Right lobe of liver (tissue), 4 donors: ENCODE measurements at regions not wholly inside any gene's neighbourhood (a gene's known extent, or its start where the extent isn't known, plus 50 kb on each side); places are given as distances from the start of the nearest gene placed in this dataset.
"Not testable (repeated sequence)": the region's sequence is repeated elsewhere in the genome, so short reads cannot be mapped to it uniquely, and the experiment has no call there.

Experiments used
- CTCF ChIP-seq, 4 donors: fragments of 200-600 bp in 3 of 4; fragments of 450-650 bp in 1 of 4; IDR thresholded peaks; one replicate each; pipeline versions ENCODE4 v1.5.1 to v1.8.0; 2016 to 2022; ENCODE audit warnings: antibody characterized with exemption in 4 of 4, mild to moderate bottlenecking in 2 of 4
- POLR2A ChIP-seq: fragments of 450-650 bp; IDR thresholded peaks from one replicate; pipeline ENCODE4 v1.6.1; 2017; ENCODE audit warnings: antibody characterized with exemption, mild to moderate bottlenecking
- donor health status: DM: no; HTN: no; CAD: no.
- donor health status: DM: no; HTN: no; CAD: no.
- donor health status: DM: no; HTN: yes; CAD: no.

DNA sequence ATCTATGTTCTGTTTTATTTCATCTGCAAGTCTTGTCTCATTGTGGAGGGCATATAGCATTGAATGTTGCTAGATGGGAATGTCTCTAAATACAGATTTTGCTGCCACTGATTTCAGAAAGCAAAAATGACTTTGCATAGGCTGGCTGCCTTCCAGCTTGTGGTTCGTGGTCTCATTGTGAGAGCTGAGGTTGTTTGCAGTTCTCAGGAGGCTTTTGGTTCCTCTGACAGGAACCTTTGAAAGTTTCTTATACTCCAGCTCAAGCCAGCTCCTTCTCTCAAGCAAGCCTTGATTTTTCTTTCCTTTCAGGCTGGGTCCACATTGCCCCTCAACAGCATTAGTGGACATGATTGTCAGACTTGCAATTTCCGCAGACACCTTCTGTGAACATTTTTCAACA is 229.8 kb downstream of the TSPY10 start:
- not testable (repeated sequence) for TF ChIP-seq CTCF (IDR thresholded peaks at IDR 0.05); POLR2A
